ENCODE measurements at regions not wholly inside any gene's neighbourhood (a gene's known extent, or its start where the extent isn't known, plus 50 kb on each side); places are given as distances from the start of the nearest gene placed in this dataset.

DNA sequence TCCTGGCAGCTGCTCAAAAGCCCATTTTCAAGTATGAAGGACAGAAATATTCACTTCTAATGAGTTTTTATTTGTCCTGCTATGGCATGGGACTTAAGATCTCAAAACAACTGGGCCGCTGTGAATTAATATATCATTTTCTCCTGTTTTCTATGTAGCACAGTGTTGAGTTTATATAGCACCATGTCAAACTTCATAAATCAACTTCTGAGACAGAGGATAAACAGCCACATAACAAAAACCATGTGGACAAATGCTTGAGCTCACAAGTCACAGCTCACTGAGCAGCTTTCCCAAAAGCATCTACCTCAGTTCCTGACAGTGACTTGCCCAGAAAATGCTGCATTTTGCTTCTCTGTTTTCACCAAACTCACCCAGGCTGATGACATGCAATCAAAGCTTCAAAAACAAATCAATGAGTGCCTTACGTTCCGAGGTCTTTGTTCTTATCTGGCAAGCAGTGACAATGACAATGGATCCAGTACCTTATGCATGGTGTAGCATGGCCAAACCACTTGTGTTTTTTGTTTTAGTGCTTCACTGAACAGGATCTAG, 722.6 kb downstream of the LRRIQ3 start:
- H3K9me3 Mint-ChIP-seq (ENCODE audit: insufficient read depth) = no peaks in the 10 kb centered on the region
- no peak overlapping the region for H3K4me3 Mint-ChIP-seq
- no peak overlapping the region for H3K27ac Mint-ChIP-seq
- H3K36me3 ChIP-seq (replicated peaks in 1 of 2; ENCODE audit: control extremely low read depth in 1 of 2, control insufficient read depth in 1 of 2, extremely low read depth in 1 of 2, insufficient read depth in 2 of 2, low read length in 1 of 2) = no peaks in the 10 kb centered on the region
- no peak overlapping the region for H3K4me3 ChIP-seq (ENCODE audit: control extremely low read depth in 1 of 5, extremely low read depth in 1 of 5, insufficient read depth in 1 of 5, low read depth in 2 of 5, low read length in 4 of 5)
- no peak for TF ChIP-seq EZH2 (IDR thresholded peaks at IDR 0.05; ENCODE audit: borderline replicate concordance, insufficient read depth, low read depth, low read length, poor library complexity, severe bottlenecking)
- TF ChIP-seq, protein P1, sequence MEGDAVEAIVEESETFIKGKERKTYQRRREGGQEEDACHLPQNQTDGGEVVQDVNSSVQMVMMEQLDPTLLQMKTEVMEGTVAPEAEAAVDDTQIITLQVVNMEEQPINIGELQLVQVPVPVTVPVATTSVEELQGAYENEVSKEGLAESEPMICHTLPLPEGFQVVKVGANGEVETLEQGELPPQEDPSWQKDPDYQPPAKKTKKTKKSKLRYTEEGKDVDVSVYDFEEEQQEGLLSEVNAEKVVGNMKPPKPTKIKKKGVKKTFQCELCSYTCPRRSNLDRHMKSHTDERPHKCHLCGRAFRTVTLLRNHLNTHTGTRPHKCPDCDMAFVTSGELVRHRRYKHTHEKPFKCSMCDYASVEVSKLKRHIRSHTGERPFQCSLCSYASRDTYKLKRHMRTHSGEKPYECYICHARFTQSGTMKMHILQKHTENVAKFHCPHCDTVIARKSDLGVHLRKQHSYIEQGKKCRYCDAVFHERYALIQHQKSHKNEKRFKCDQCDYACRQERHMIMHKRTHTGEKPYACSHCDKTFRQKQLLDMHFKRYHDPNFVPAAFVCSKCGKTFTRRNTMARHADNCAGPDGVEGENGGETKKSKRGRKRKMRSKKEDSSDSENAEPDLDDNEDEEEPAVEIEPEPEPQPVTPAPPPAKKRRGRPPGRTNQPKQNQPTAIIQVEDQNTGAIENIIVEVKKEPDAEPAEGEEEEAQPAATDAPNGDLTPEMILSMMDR (IDR thresholded peaks at IDR 0.05) = no peak
- no peaks in the 10 kb centered on the region for H3K9me3 ChIP-seq (ENCODE audit: control extremely low read depth in 1 of 3, control insufficient read depth in 2 of 3, insufficient read depth in 1 of 3, low read length in 2 of 3)
- no peaks in the 10 kb centered on the region for H3K79me2 ChIP-seq (ENCODE audit: control insufficient read depth, insufficient read depth, low read length)
- ATAC-seq (ENCODE audit: low read depth) = no peak
- 77% methylated on average over 2 of the region's 3 CpGs for WGBS (ENCODE audit: insufficient coverage)
- H4K20me1 ChIP-seq (ENCODE audit: control insufficient read depth, insufficient read depth, low read length, poor library complexity, severe bottlenecking) = no peaks in the 10 kb centered on the region
- H3K4me2 ChIP-seq (replicated peaks; ENCODE audit: low read depth, low read length, poor library complexity, severe bottlenecking) = no peak overlapping the region
- no peak overlapping the region for H2AFZ ChIP-seq (ENCODE audit: insufficient read depth, low read depth, low read length, poor library complexity, severe bottlenecking)
- H3K27me3 ChIP-seq (replicated peaks in 1 of 4; ENCODE audit: control extremely low read depth in 1 of 4, control insufficient read depth in 3 of 4, insufficient read depth in 4 of 4, low read length in 3 of 4) = no peaks in the 10 kb centered on the region
- H3K27ac ChIP-seq (ENCODE audit: low read length in 2 of 2) = no peak overlapping the region
- no peak for DNase-seq
- H3K4me1 ChIP-seq (ENCODE audit: control insufficient read depth in 2 of 2, insufficient read depth in 2 of 2, low read length in 2 of 2) = no peaks in the 10 kb centered on the region
- H3K27me3 Mint-ChIP-seq = no peaks in the 10 kb centered on the region
- ChIA-PET CTCF (no interaction called here), POLR2A (no interaction called here)
- H3K9ac ChIP-seq (ENCODE audit: low read length) = no peak overlapping the region
- intact Hi-C loops (cut with micrococcal nuclease) = no loop called here
- no peaks in the 10 kb centered on the region for H3K4me1 Mint-ChIP-seq

DNA sequence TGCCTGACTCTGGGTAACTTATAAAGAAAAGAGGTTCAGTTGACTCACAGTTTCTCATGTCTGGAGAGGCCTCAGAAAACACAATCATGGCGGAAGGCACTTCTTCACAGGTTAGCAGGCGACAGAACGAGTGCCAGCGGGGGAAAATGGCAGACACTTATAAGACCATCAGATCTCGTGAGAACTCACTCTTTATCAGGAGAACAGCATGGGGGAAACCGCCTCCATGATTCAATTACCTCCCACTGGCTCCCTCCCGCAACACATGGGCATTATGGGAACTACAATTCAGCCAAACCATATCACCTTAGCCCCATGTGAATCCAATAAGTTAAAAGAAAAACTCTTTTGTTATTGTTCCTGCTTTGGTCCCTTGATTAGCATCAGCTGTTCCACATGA, 725.2 kb downstream of the LRRIQ3 start:
- no peaks in the 10 kb centered on the region for H3K79me2 ChIP-seq (ENCODE audit: control insufficient read depth, insufficient read depth, low read length)
- ChIA-PET POLR2A (no interaction called here), CTCF (no interaction called here)
- Mint-ChIP-seq H3K4me3 (no peak overlapping the region), H3K9me3 (ENCODE audit: insufficient read depth) (peaks cover 2% of the 10 kb centered on the region), H3K27me3 (no peaks in the 10 kb centered on the region), H3K4me1 (no peaks in the 10 kb centered on the region), H3K27ac (no peak overlapping the region)
- TF ChIP-seq, protein P1 (IDR thresholded peaks at IDR 0.05) = no peak
- TF ChIP-seq EZH2 (IDR thresholded peaks at IDR 0.05; ENCODE audit: borderline replicate concordance, insufficient read depth, low read depth, low read length, poor library complexity, severe bottlenecking) = no peak
- H3K9ac ChIP-seq (ENCODE audit: low read length) = no peak overlapping the region
- no peak overlapping the region for H2AFZ ChIP-seq (ENCODE audit: insufficient read depth, low read depth, low read length, poor library complexity, severe bottlenecking)
- H3K4me3 ChIP-seq (ENCODE audit: control extremely low read depth in 1 of 5, extremely low read depth in 1 of 5, insufficient read depth in 1 of 5, low read depth in 2 of 5, low read length in 4 of 5) = no peak overlapping the region
- no peaks in the 10 kb centered on the region for H3K9me3 ChIP-seq (ENCODE audit: control extremely low read depth in 1 of 3, control insufficient read depth in 2 of 3, insufficient read depth in 1 of 3, low read length in 2 of 3)
- no peaks in the 10 kb centered on the region for H3K27me3 ChIP-seq (replicated peaks in 1 of 4; ENCODE audit: control extremely low read depth in 1 of 4, control insufficient read depth in 3 of 4, insufficient read depth in 4 of 4, low read length in 3 of 4)
- intact Hi-C loops (cut with micrococcal nuclease) = no loop called here
- H3K27ac ChIP-seq (ENCODE audit: low read length in 2 of 2) = no peak overlapping the region
- no peaks in the 10 kb centered on the region for H4K20me1 ChIP-seq (ENCODE audit: control insufficient read depth, insufficient read depth, low read length, poor library complexity, severe bottlenecking)
- H3K36me3 ChIP-seq (replicated peaks in 1 of 2; ENCODE audit: control extremely low read depth in 1 of 2, control insufficient read depth in 1 of 2, extremely low read depth in 1 of 2, insufficient read depth in 2 of 2, low read length in 1 of 2) = no peaks in the 10 kb centered on the region
- no peaks in the 10 kb centered on the region for H3K4me1 ChIP-seq (ENCODE audit: control insufficient read depth in 2 of 2, insufficient read depth in 2 of 2, low read length in 2 of 2)
- WGBS (ENCODE audit: insufficient coverage) = 95% methylated on average over 6 of the region's 7 CpGs
- DNase-seq = no peak
- H3K4me2 ChIP-seq (replicated peaks; ENCODE audit: low read depth, low read length, poor library complexity, severe bottlenecking) = no peak overlapping the region
- no peak for ATAC-seq (ENCODE audit: low read depth)

All from B cell (primary cell).